Common myeloid progenitor, CD34-positive (primary cell): ENCODE measurements at regions not wholly inside any gene's neighbourhood (a gene's known extent, or its start where the extent isn't known, plus 50 kb on each side); places are given as distances from the start of the nearest gene placed in this dataset.

Source experiments
- CTCF ChIA-PET: fragments of 350-600 bp; sonication (Branson Sonifier 250); formaldehyde crosslinking; loops from one replicate; lab custom pipeline; 2021; ENCODE audit warnings: antibody characterized with exemption; lab: Charles Lee
- POLR2A ChIA-PET: fragments of 350-600 bp; sonication (Branson Sonifier 250); formaldehyde crosslinking; loops from one replicate; lab custom pipeline; 2021; ENCODE audit warnings: antibody characterized with exemption; lab: Charles Lee
- DNase-seq, 3 donors: peaks; one replicate each; pipeline versions ENCODE4 v3.0.0 to v3.0.0-alpha.2; 2013
- H3K27ac ChIP-seq, 2 experiments: 1 replicate in 1 of 2; 2 replicates in 1 of 2; pipeline ENCODE4 v1.7.0; 2013; ENCODE audit warnings: inconsistent platforms in 2 of 2, low read length in 2 of 2, mild to moderate bottlenecking in 2 of 2, low read depth in 1 of 2, moderate library complexity in 1 of 2; ENCODE audit not compliant: severe bottlenecking in 2 of 2, insufficient read depth in 1 of 2, poor library complexity in 1 of 2
- H3K27me3 ChIP-seq, 5 experiments: replicated peaks in 2 of 5; 1 replicate in 3 of 5; 2 replicates in 2 of 5; pipeline versions ENCODE4 v1.6.1 to v1.7.0; 2013; ENCODE audit warnings: low read length in 4 of 5, mild to moderate bottlenecking in 2 of 5, moderate library complexity in 2 of 5, inconsistent platforms in 1 of 5; ENCODE audit not compliant: insufficient read depth in 5 of 5, control insufficient read depth in 4 of 5
- H3K36me3 ChIP-seq, 4 experiments: 1 replicate in 2 of 4; 2 replicates in 2 of 4; pipeline versions ENCODE4 v1.6.1 to v1.7.0; 2013; ENCODE audit warnings: low read length in 3 of 4, control low read depth in 1 of 4, mild to moderate bottlenecking in 1 of 4; ENCODE audit not compliant: control insufficient read depth in 4 of 4, insufficient read depth in 4 of 4
- H3K4me1 ChIP-seq, 4 experiments: 1 replicate in 3 of 4; 2 replicates in 1 of 4; pipeline versions ENCODE4 v1.6.1 to v1.7.1; 2013; ENCODE audit warnings: low read length in 3 of 4, mild to moderate bottlenecking in 3 of 4, control low read depth in 1 of 4, inconsistent platforms in 1 of 4, moderate library complexity in 1 of 4; ENCODE audit not compliant: control insufficient read depth in 4 of 4, insufficient read depth in 4 of 4; ENCODE audit errors: control extremely low read depth in 1 of 4
- H3K4me3 ChIP-seq, 7 experiments: 1 replicate in 4 of 7; 2 replicates in 3 of 7; pipeline versions ENCODE4 v1.5.1 to v1.7.0; 2013; ENCODE audit warnings: mild to moderate bottlenecking in 7 of 7, low read length in 6 of 7, moderate library complexity in 6 of 7, inconsistent platforms in 2 of 7, low read depth in 2 of 7, control low read depth in 1 of 7; ENCODE audit not compliant: insufficient read depth in 4 of 7, control insufficient read depth in 1 of 7; ENCODE audit errors: extremely low read depth in 1 of 7
- H3K9me3 ChIP-seq, 5 experiments: 1 replicate in 4 of 5; 2 replicates in 1 of 5; pipeline versions ENCODE4 v1.6.1 to v1.7.1; 2013; ENCODE audit warnings: low read length in 4 of 5, mild to moderate bottlenecking in 2 of 5, inconsistent platforms in 1 of 5, low read depth in 1 of 5, moderate library complexity in 1 of 5; ENCODE audit not compliant: control insufficient read depth in 4 of 5, insufficient read depth in 2 of 5; ENCODE audit errors: control extremely low read depth in 1 of 5
- WGBS: methylation state at CpG from one replicate; pipeline ENCODE4 v1.1.5; 2013; ENCODE audit not compliant: insufficient coverage; 5-methylcytosine and 5-hydroxymethylcytosine counted together

GRCh38 chr6:20310185-20310584 lies 91.5 kb upstream of the E2F3 start:
- ChIA-PET POLR2A (no interaction called here), CTCF (no interaction called here)
- Histone ChIP-seq H3K36me3 (no peaks in the 10 kb centered on the region), H3K27me3 (no peaks in the 10 kb centered on the region), H3K4me3 (no peak overlapping the region), H3K27ac (no peak overlapping the region), H3K9me3 (no peaks in the 10 kb centered on the region), H3K4me1 (no peaks in the 10 kb centered on the region)
- no CpG with 5 or more reads among the region's 1 CpG for WGBS
- DNase-seq, result no peak

GRCh38 chr6:20312606-20313005 lies 89.1 kb upstream of the E2F3 start:
- ChIA-PET POLR2A (no interaction called here), CTCF (no interaction called here)
- Histone ChIP-seq H3K27ac (no peak overlapping the region), H3K9me3 (no peaks in the 10 kb centered on the region), H3K4me1 (no peaks in the 10 kb centered on the region), H3K4me3 (no peak overlapping the region), H3K36me3 (no peaks in the 10 kb centered on the region), H3K27me3 (no peaks in the 10 kb centered on the region)
- WGBS, result 94% methylated on average over 5 of the region's 5 CpGs
- DNase-seq, result peak in 1 of 3 donors; percentile 12

- Histone ChIP-seq H3K4me1 (no peaks in the 10 kb centered on the region), H3K36me3 (no peaks in the 10 kb centered on the region), H3K9me3 (no peaks in the 10 kb centered on the region), H3K4me3 (no peak overlapping the region), H3K27ac (no peak overlapping the region), H3K27me3 (no peaks in the 10 kb centered on the region)
- peak in 2 of 3 donors; percentile 28 to 51 for DNase-seq
- POLR2A ChIA-PET, result no interaction called here
- CTCF ChIA-PET, result no interaction called here
- WGBS, result 40% methylated on average over 1 of the region's 3 CpGs
Measured at GRCh38 chr6:20313051-20313450, 88.6 kb upstream of the E2F3 start.

- DNase-seq, result no peak
- POLR2A ChIA-PET, result no interaction called here
- Histone ChIP-seq H3K4me3 (no peak overlapping the region), H3K27ac (no peak overlapping the region), H3K36me3 (no peaks in the 10 kb centered on the region), H3K27me3 (no peaks in the 10 kb centered on the region), H3K9me3 (peaks cover 0 to 1% (median 0%) of the 10 kb centered on the region in 5 experiments), H3K4me1 (no peaks in the 10 kb centered on the region)
- CTCF ChIA-PET, result no interaction called here
- 93% methylated on average over 3 of the region's 7 CpGs for WGBS
Measured at GRCh38 chr6:20313960-20314530, 87.6 kb upstream of the E2F3 start.

- no peak for DNase-seq
- no peaks in the 10 kb centered on the region for H3K36me3 ChIP-seq
- H3K4me3 ChIP-seq, result no peak overlapping the region
- H3K27me3 ChIP-seq, result no peaks in the 10 kb centered on the region
- WGBS, result 100% methylated on average over 3 of the region's 4 CpGs
- ChIA-PET POLR2A (no interaction called here), CTCF (no interaction called here)
- peaks cover 0 to 2% (median 0%) of the 10 kb centered on the region in 5 experiments for H3K9me3 ChIP-seq
- no peak overlapping the region for H3K27ac ChIP-seq
- peaks cover 0 to 8% (median 4%) of the 10 kb centered on the region in 4 experiments for H3K4me1 ChIP-seq
Measured at GRCh38 chr6:20314866-20315845, 86.5 kb upstream of the E2F3 start.

GRCh38 chr6:20317430-20317829 lies 84.2 kb upstream of the E2F3 start:
- no peaks in the 10 kb centered on the region for H3K36me3 ChIP-seq
- 100% methylated on average over 4 of the region's 5 CpGs for WGBS
- H3K4me1 ChIP-seq, result peaks cover 0 to 13% (median 7%) of the 10 kb centered on the region in 4 experiments
- peaks cover 0 to 2% (median 0%) of the 10 kb centered on the region in 5 experiments for H3K9me3 ChIP-seq
- ChIA-PET POLR2A (no interaction called here), CTCF (interaction anchor here (0.6 to 1.4 kb wide), 2 partner anchors 9 to 193 kb away, joined by 3 to 4 read pairs; no protein-coding TSS in a partner anchor)
- no peaks in the 10 kb centered on the region for H3K27me3 ChIP-seq
- no peak overlapping the region for H3K4me3 ChIP-seq
- no peak for DNase-seq
- H3K27ac ChIP-seq, result no peak overlapping the region
